SK-N-SH (cell line): ENCODE measurements at regions not wholly inside any gene's neighbourhood (a gene's known extent, or its start where the extent isn't known, plus 50 kb on each side); places are given as distances from the start of the nearest gene placed in this dataset.

Experiments
- CTCF ChIA-PET: fragments of 300-600, 350-600 bp; formaldehyde crosslinking; extraction: SDS; loops from one replicate; lab custom pipeline; 2021; lab: Yijun Ruan, JAX
- POLR2A ChIA-PET: fragments of 350-600 bp; sonication (Branson Sonifier 250); formaldehyde crosslinking; extraction: SDS; loops from one replicate; lab custom pipeline; 2020; ENCODE audit warnings: antibody characterized with exemption, inconsistent platforms; lab: Yijun Ruan, JAX
- DNase-seq: peaks from one replicate; pipeline ENCODE4 v3.0.0; 2012
- H2AFZ ChIP-seq: fragments of 200-600 bp; sonication (generic); 2 replicates; pipeline ENCODE4 v1.8.1; 2016; ENCODE audit warnings: antibody characterized with exemption, mild to moderate bottlenecking, low read depth
- H3F3A ChIP-seq: fragments of 200-600 bp; sonication (generic); replicated peaks from 2 replicates; pipeline ENCODE3; 2016; ENCODE audit warnings: antibody characterized with exemption, mild to moderate bottlenecking; ENCODE audit not compliant: insufficient read depth
- H3K27ac ChIP-seq, 2 experiments: fragments of 200-500 bp in 1 of 2; fragments of 200-600 bp in 1 of 2; sonication (Bioruptor generic) in 1 of 2; sonication (generic), shearing (Covaris generic) in 1 of 2; 2 replicates each; pipeline versions ENCODE4 v1.5.1 to v1.6.1; 2014 to 2016; ENCODE audit warnings: low read depth in 2 of 2, inconsistent platforms in 1 of 2, low read length in 1 of 2, mild to moderate bottlenecking in 1 of 2, mixed read lengths in 1 of 2
- H3K27me3 ChIP-seq: fragments of 200-600 bp; sonication (generic), shearing (Covaris generic); 2 replicates; pipeline ENCODE4 v1.6.1; 2016; ENCODE audit warnings: mixed run types; ENCODE audit not compliant: insufficient read depth
- H3K36me3 ChIP-seq, 2 experiments: fragments of 200-500 bp in 1 of 2; fragments of 200-600 bp in 1 of 2; sonication (Bioruptor generic) in 1 of 2; sonication (generic) in 1 of 2; replicated peaks in 1 of 2; 2 replicates each; pipeline versions ENCODE3 to v1.5.1; 2014 to 2016; ENCODE audit warnings: low read length in 1 of 2, mild to moderate bottlenecking in 1 of 2; ENCODE audit not compliant: insufficient read depth in 2 of 2, control insufficient read depth in 1 of 2
- H3K4me1 ChIP-seq, 2 experiments: fragments of 200-500 bp in 1 of 2; fragments of 200-600 bp in 1 of 2; sonication (Bioruptor generic) in 1 of 2; sonication (generic), shearing (Covaris generic) in 1 of 2; 2 replicates each; pipeline versions ENCODE4 v1.5.1 to v1.6.1; 2014 to 2016; ENCODE audit warnings: low read depth in 1 of 2, low read length in 1 of 2, mixed run types in 1 of 2; ENCODE audit not compliant: insufficient read depth in 2 of 2, control insufficient read depth in 1 of 2
- H3K4me2 ChIP-seq: fragments of 200-600 bp; sonication (generic), shearing (Covaris generic); 2 replicates; pipeline ENCODE4 v1.6.1; 2017; ENCODE audit warnings: mixed run types
- H3K4me3 ChIP-seq, 2 experiments: fragments of 200-500 bp in 1 of 2; fragments of 200-600 bp in 1 of 2; sonication (Bioruptor generic) in 1 of 2; sonication (generic), shearing (Covaris generic) in 1 of 2; 2 replicates each; pipeline versions ENCODE4 v1.5.1 to v1.8.1; 2014 to 2016; ENCODE audit warnings: low read depth in 2 of 2, inconsistent platforms in 1 of 2, low read length in 1 of 2, mild to moderate bottlenecking in 1 of 2, mixed read lengths in 1 of 2, moderate library complexity in 1 of 2
- H3K79me2 ChIP-seq: fragments of 200-600 bp; sonication (generic); 2 replicates; pipeline ENCODE4 v1.8.1; 2017; ENCODE audit warnings: mild to moderate bottlenecking; ENCODE audit not compliant: insufficient read depth
- H3K9ac ChIP-seq: fragments of 200-600 bp; sonication (generic); 2 replicates; pipeline ENCODE4 v1.6.1; 2017; ENCODE audit warnings: mixed run types
- H3K9me2 ChIP-seq: fragments of 200-600 bp; sonication (generic); 2 replicates; pipeline ENCODE4 v1.6.1; 2017; ENCODE audit warnings: mixed run types
- H3K9me3 ChIP-seq: fragments of 200-600 bp; sonication (generic); 2 replicates; pipeline ENCODE4 v1.6.1; 2017; ENCODE audit warnings: mixed run types, mild to moderate bottlenecking, moderate library complexity
- H4K20me1 ChIP-seq: fragments of 200-600 bp; sonication (generic); 2 replicates; pipeline ENCODE4 v1.6.1; 2017; ENCODE audit warnings: mild to moderate bottlenecking, mixed run types; ENCODE audit not compliant: insufficient read depth
- CHD2 ChIP-seq: fragments of 150-350 bp; IDR thresholded peaks from 2 replicates; pipeline ENCODE4 v1.6.1; 2018; ENCODE audit warnings: low read length; ENCODE audit not compliant: partially characterized antibody
- EP300 ChIP-seq, 2 experiments: IDR thresholded peaks; 2 replicates each; pipeline versions ENCODE4 v1.4.0 to v1.6.1; 2012; ENCODE audit warnings: borderline replicate concordance in 1 of 2, low read depth in 1 of 2, low read length in 1 of 2
- FOXJ3 ChIP-seq: sonication (generic); formaldehyde crosslinking; IDR thresholded peaks from 2 replicates; pipeline ENCODE4 v1.5.1; 2020; ENCODE audit warnings: mild to moderate bottlenecking, missing genetic modification reagents
- FOXM1 ChIP-seq: IDR thresholded peaks from 2 replicates; pipeline ENCODE4 v1.4.0; 2012; ENCODE audit warnings: low read depth, mild to moderate bottlenecking
- JUND ChIP-seq: IDR thresholded peaks from 2 replicates; pipeline ENCODE4 v1.4.0; 2012
- MAX ChIP-seq: IDR thresholded peaks from 2 replicates; pipeline ENCODE4 v1.4.0; 2012; ENCODE audit warnings: low read depth
- MEF2A ChIP-seq: IDR thresholded peaks from 2 replicates; pipeline ENCODE4 v1.4.0; 2012; ENCODE audit warnings: low read depth, borderline replicate concordance
- NFIC ChIP-seq: IDR thresholded peaks from 2 replicates; pipeline ENCODE4 v1.4.0; 2012; ENCODE audit warnings: borderline replicate concordance
- RAD21 ChIP-seq: IDR thresholded peaks from 2 replicates; pipeline ENCODE4 v1.6.1; 2012; ENCODE audit warnings: mild to moderate bottlenecking, low read length
- RFX5 ChIP-seq: IDR thresholded peaks from 2 replicates; pipeline ENCODE4 v1.6.1; 2012; ENCODE audit warnings: mild to moderate bottlenecking, improper control_type of control experiment, low read length
- RXRA ChIP-seq: IDR thresholded peaks from 2 replicates; pipeline ENCODE4 v1.4.0; 2012; ENCODE audit warnings: low read depth, mild to moderate bottlenecking, borderline replicate concordance
- SIN3A ChIP-seq: IDR thresholded peaks from 2 replicates; pipeline ENCODE4 v1.6.1; 2012; ENCODE audit warnings: low read depth, mild to moderate bottlenecking, low read length, moderate library complexity, borderline replicate concordance
- SMC3 ChIP-seq: IDR thresholded peaks from 2 replicates; pipeline ENCODE4 v1.6.1; 2012; ENCODE audit warnings: low read depth, low read length, improper control_type of control experiment
- TCF12 ChIP-seq: IDR thresholded peaks from 2 replicates; pipeline ENCODE4 v1.4.0; 2012
- USF1 ChIP-seq: IDR thresholded peaks from 2 replicates; pipeline ENCODE4 v1.4.0; 2012; ENCODE audit warnings: low read depth, borderline replicate concordance
- USF2 ChIP-seq: fragments of 150-350 bp; IDR thresholded peaks from 2 replicates; pipeline ENCODE4 v1.6.1; 2017; ENCODE audit warnings: antibody characterized with exemption, low read length, low read depth, borderline replicate concordance
- WGBS: methylation state at CpG from one replicate; pipeline ENCODE4 v1.1.6; 2017; ENCODE audit warnings: low lambda C conversion rate; 5-methylcytosine and 5-hydroxymethylcytosine counted together
- TF ChIP-seq, protein P1 (sequence below): IDR thresholded peaks from 2 replicates; pipeline ENCODE4 v1.6.1; 2012; ENCODE audit warnings: mild to moderate bottlenecking, low read depth, low read length, moderate library complexity

GRCh38 chr17:79401704-79402674 lies 208.9 kb downstream of the RBFOX3 start:
- TF ChIP-seq EP300 (IDR thresholded peaks at IDR 0.05; ENCODE audit: borderline replicate concordance in 1 of 2, low read depth in 1 of 2, low read length in 1 of 2) (no peak), TCF12 (no peak), SMC3 (no peak), SIN3A (no peak), JUND (no peak), FOXM1 (no peak), NFIC (no peak), USF1 (no peak), MEF2A (no peak), USF2 (no peak), RFX5 (no peak), RAD21 (no peak), FOXJ3 (CRISPR knock-in tag) (no peak), MAX (no peak), RXRA (no peak), CHD2 (no peak)
- TF ChIP-seq, protein P1, sequence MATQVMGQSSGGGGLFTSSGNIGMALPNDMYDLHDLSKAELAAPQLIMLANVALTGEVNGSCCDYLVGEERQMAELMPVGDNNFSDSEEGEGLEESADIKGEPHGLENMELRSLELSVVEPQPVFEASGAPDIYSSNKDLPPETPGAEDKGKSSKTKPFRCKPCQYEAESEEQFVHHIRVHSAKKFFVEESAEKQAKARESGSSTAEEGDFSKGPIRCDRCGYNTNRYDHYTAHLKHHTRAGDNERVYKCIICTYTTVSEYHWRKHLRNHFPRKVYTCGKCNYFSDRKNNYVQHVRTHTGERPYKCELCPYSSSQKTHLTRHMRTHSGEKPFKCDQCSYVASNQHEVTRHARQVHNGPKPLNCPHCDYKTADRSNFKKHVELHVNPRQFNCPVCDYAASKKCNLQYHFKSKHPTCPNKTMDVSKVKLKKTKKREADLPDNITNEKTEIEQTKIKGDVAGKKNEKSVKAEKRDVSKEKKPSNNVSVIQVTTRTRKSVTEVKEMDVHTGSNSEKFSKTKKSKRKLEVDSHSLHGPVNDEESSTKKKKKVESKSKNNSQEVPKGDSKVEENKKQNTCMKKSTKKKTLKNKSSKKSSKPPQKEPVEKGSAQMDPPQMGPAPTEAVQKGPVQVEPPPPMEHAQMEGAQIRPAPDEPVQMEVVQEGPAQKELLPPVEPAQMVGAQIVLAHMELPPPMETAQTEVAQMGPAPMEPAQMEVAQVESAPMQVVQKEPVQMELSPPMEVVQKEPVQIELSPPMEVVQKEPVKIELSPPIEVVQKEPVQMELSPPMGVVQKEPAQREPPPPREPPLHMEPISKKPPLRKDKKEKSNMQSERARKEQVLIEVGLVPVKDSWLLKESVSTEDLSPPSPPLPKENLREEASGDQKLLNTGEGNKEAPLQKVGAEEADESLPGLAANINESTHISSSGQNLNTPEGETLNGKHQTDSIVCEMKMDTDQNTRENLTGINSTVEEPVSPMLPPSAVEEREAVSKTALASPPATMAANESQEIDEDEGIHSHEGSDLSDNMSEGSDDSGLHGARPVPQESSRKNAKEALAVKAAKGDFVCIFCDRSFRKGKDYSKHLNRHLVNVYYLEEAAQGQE: no peak
- Histone ChIP-seq H3K4me2 (no peak overlapping the region), H2AFZ (no peak overlapping the region), H3K79me2 (no peaks in the 10 kb centered on the region), H3K27ac (no peak overlapping the region), H3K27me3 (peaks cover 60% of the 10 kb centered on the region), H3F3A (no peaks in the 10 kb centered on the region), H3K9ac (no peak overlapping the region), H4K20me1 (no peaks in the 10 kb centered on the region), H3K4me1 (peaks cover 0 to 8% of the 10 kb centered on the region in 2 experiments; a peak in 1 of 4 replicates), H3K36me3 (no peaks in the 10 kb centered on the region), H3K4me3 (no peak overlapping the region), H3K9me2 (no peaks in the 10 kb centered on the region), H3K9me3 (no peaks in the 10 kb centered on the region)
- POLR2A ChIA-PET: no interaction called here
- CTCF ChIA-PET: interaction anchor here (0.6 to 23.4 kb wide), 60 partner anchors 8 to 886 kb away, joined by 3 to 1340 read pairs (median 5); partner anchors contain the start of gene RBFOX3
- 38% methylated on average over 23 of the region's 26 CpGs for WGBS
- no peak for DNase-seq
